ENCODE measurements at regions not wholly inside any gene's neighbourhood (a gene's known extent, or its start where the extent isn't known, plus 50 kb on each side); places are given as distances from the start of the nearest gene placed in this dataset.
"Not testable (repeated sequence)": the region's sequence is repeated elsewhere in the genome, so short reads cannot be mapped to it uniquely, and the experiment has no call there.

GRCh38 chr2:224089606-224090005 lies 50.5 kb upstream of the SERPINE2 start:
- TF ChIP-seq CTCF, POLR2AphosphoS5, POLR2A (IDR thresholded peaks at IDR 0.05): not testable (repeated sequence)

Data from suprapubic skin (tissue), 4 donors.